ENCODE measurements at regions not wholly inside any gene's neighbourhood (a gene's known extent, or its start where the extent isn't known, plus 50 kb on each side); places are given as distances from the start of the nearest gene placed in this dataset.

GRCh38 chr4:132344924-132345828 lies 803.9 kb upstream of the PCDH10 start:
- H3K27me3 ChIP-seq (ENCODE audit: control insufficient read depth in 1 of 2, insufficient read depth in 2 of 2, low read length in 2 of 2), result no peaks in the 10 kb centered on the region

GRCh38 chr4:132346016-132346415 lies 803.1 kb upstream of the PCDH10 start:
- no peak for DNase-seq (ENCODE audit: low spot score)
- Histone ChIP-seq H3K9me3 (ENCODE audit: low read length) (no peaks in the 10 kb centered on the region), H3K4me3 (replicated peaks in 1 of 3; ENCODE audit: insufficient read depth in 1 of 3, low read depth in 2 of 3, low read length in 3 of 3) (no peak overlapping the region), H3K4me1 (ENCODE audit: insufficient read depth, low read length) (no peaks in the 10 kb centered on the region), H3K36me3 (replicated peaks in 1 of 2; ENCODE audit: control insufficient read depth in 1 of 2, insufficient read depth in 2 of 2, low read length in 2 of 2) (no peaks in the 10 kb centered on the region), H3K9ac (ENCODE audit: insufficient read depth, low read depth, low read length) (no peak overlapping the region), H3K27me3 (ENCODE audit: control insufficient read depth in 1 of 2, insufficient read depth in 2 of 2, low read length in 2 of 2) (no peaks in the 10 kb centered on the region), H4K20me1 (ENCODE audit: insufficient read depth, low read length) (no peaks in the 10 kb centered on the region), H2AFZ (ENCODE audit: low read length) (no peak overlapping the region), H3K4me2 (ENCODE audit: low read depth, low read length) (no peak overlapping the region), H3K27ac (ENCODE audit: extremely low read length, insufficient read depth, low read length) (no peak overlapping the region), H3K79me2 (ENCODE audit: insufficient read depth, low read length) (no peaks in the 10 kb centered on the region)
- FAIRE-seq, result no peak
- ATAC-seq, result no peak
- intact Hi-C loops (cut with micrococcal nuclease; ENCODE audit: unreplicated experiment) (no loop called here), in situ Hi-C loops (cut with HindIII; ENCODE audit: extremely low pct_ligation_motif_present, low pct_unique_long_range_greater_than_20kb) (no loop called here)
- no TSS peak for BruUV-seq (replicated peaks)
- ChIA-PET POLR2A (no interaction called here), CTCF (ENCODE audit: low intra/inter-chr PET ratio, low total read pairs) (no interaction called here)
- WGBS (ENCODE audit: low lambda C conversion rate), result 55% methylated on average over 1 of the region's 1 CpG
- TF ChIP-seq ZNF564 (CRISPR knock-in tag; IDR thresholded peaks at IDR 0.05) (no peak), GPBP1L1 (CRISPR knock-in tag; IDR thresholded peaks at IDR 0.05) (no peak), MLX (CRISPR knock-in tag; IDR thresholded peaks at IDR 0.05) (no peak)

More at GRCh38 chr4:132344924-132345828, 803.9 kb upstream of the PCDH10 start:
- ChIA-PET CTCF (ENCODE audit: low intra/inter-chr PET ratio, low total read pairs) (no interaction called here), POLR2A (no interaction called here)
- H3K36me3 ChIP-seq (replicated peaks in 1 of 2; ENCODE audit: control insufficient read depth in 1 of 2, insufficient read depth in 2 of 2, low read length in 2 of 2), result no peaks in the 10 kb centered on the region
- WGBS (ENCODE audit: low lambda C conversion rate), result 35% methylated on average over 9 of the region's 32 CpGs
- BruUV-seq (replicated peaks), result no TSS peak
- H3K9ac ChIP-seq (ENCODE audit: insufficient read depth, low read depth, low read length), result no peak overlapping the region
- no peak for FAIRE-seq
- H3K4me3 ChIP-seq (replicated peaks in 1 of 3; ENCODE audit: insufficient read depth in 1 of 3, low read depth in 2 of 3, low read length in 3 of 3), result no peak overlapping the region
- no peak for DNase-seq (ENCODE audit: low spot score)
- no peaks in the 10 kb centered on the region for H4K20me1 ChIP-seq (ENCODE audit: insufficient read depth, low read length)
- H3K9me3 ChIP-seq (ENCODE audit: low read length), result no peaks in the 10 kb centered on the region
- intact Hi-C loops (cut with micrococcal nuclease; ENCODE audit: unreplicated experiment), result no loop called here
- H3K4me1 ChIP-seq (ENCODE audit: insufficient read depth, low read length), result no peaks in the 10 kb centered on the region
- no peak overlapping the region for H3K4me2 ChIP-seq (ENCODE audit: low read depth, low read length)
- ATAC-seq, result no peak
- in situ Hi-C loops (cut with HindIII; ENCODE audit: extremely low pct_ligation_motif_present, low pct_unique_long_range_greater_than_20kb), result no loop called here
- TF ChIP-seq FLYWCH1 (CRISPR knock-in tag; IDR thresholded peaks at IDR 0.05) (no peak), MBD4 (IDR thresholded peaks at IDR 0.05; ENCODE audit: borderline replicate concordance, low read length) (no peak), ZNF776 (CRISPR knock-in tag; IDR thresholded peaks at IDR 0.05) (no peak), THAP8 (CRISPR knock-in tag; IDR thresholded peaks at IDR 0.05; ENCODE audit: borderline replicate concordance) (no peak), ZFP62 (CRISPR knock-in tag; IDR thresholded peaks at IDR 0.05) (no peak)
- H3K79me2 ChIP-seq (ENCODE audit: insufficient read depth, low read length), result no peaks in the 10 kb centered on the region
- no peak overlapping the region for H3K27ac ChIP-seq (ENCODE audit: extremely low read length, insufficient read depth, low read length)
- H2AFZ ChIP-seq (ENCODE audit: low read length), result no peak overlapping the region

Measured in HepG2 (cell line).